A673 (cell line): ENCODE measurements at regions not wholly inside any gene's neighbourhood (a gene's known extent, or its start where the extent isn't known, plus 50 kb on each side); places are given as distances from the start of the nearest gene placed in this dataset.

Experiments used
- EZH2 ChIP-seq: fragments of 200-600 bp; sonication (generic); IDR thresholded peaks from 2 replicates; pipeline ENCODE4 v1.6.1; 2017; ENCODE audit warnings: borderline replicate concordance, low read depth, mild to moderate bottlenecking, mixed read lengths, antibody characterized with exemption, low read length; ENCODE audit not compliant: poor library complexity, severe bottlenecking
- TF ChIP-seq, protein P1 (sequence below): fragments of 300-800, 200-600 bp; sonication (generic); conservative IDR thresholded peaks from 2 replicates; pipeline ENCODE4 v1.5.1; 2017; ENCODE audit warnings: low read depth, mild to moderate bottlenecking, antibody characterized with exemption, low read length, moderate library complexity, mixed read lengths

- TF ChIP-seq, protein P1, sequence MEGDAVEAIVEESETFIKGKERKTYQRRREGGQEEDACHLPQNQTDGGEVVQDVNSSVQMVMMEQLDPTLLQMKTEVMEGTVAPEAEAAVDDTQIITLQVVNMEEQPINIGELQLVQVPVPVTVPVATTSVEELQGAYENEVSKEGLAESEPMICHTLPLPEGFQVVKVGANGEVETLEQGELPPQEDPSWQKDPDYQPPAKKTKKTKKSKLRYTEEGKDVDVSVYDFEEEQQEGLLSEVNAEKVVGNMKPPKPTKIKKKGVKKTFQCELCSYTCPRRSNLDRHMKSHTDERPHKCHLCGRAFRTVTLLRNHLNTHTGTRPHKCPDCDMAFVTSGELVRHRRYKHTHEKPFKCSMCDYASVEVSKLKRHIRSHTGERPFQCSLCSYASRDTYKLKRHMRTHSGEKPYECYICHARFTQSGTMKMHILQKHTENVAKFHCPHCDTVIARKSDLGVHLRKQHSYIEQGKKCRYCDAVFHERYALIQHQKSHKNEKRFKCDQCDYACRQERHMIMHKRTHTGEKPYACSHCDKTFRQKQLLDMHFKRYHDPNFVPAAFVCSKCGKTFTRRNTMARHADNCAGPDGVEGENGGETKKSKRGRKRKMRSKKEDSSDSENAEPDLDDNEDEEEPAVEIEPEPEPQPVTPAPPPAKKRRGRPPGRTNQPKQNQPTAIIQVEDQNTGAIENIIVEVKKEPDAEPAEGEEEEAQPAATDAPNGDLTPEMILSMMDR = no peak
- no peak for TF ChIP-seq EZH2
These were observed 413.4 kb upstream of the LRRC4C start for GRCh38 chr11:41872870-41873269.
